ENCODE measurements at regions not wholly inside any gene's neighbourhood (a gene's known extent, or its start where the extent isn't known, plus 50 kb on each side); places are given as distances from the start of the nearest gene placed in this dataset.

- Histone ChIP-seq H4K20me1 (replicated peaks; ENCODE audit: control insufficient read depth, extremely low read depth, insufficient read depth, low read length) (no peaks in the 10 kb centered on the region), H3K9me3 (replicated peaks; ENCODE audit: control insufficient read depth, insufficient read depth, low read length) (no peaks in the 10 kb centered on the region), H3K36me3 (ENCODE audit: control insufficient read depth in 2 of 2, extremely low read depth in 1 of 2, insufficient read depth in 2 of 2, low read length in 2 of 2) (no peaks in the 10 kb centered on the region), H3K9me1 (replicated peaks; ENCODE audit: control insufficient read depth, extremely low read depth, insufficient read depth, low read length) (no peaks in the 10 kb centered on the region), H3K27me3 (ENCODE audit: control insufficient read depth in 2 of 2, insufficient read depth in 2 of 2, low read length in 2 of 2) (peaks cover 2 to 3% of the 10 kb centered on the region in 2 experiments), H3K4me1 (ENCODE audit: control insufficient read depth, extremely low read depth, insufficient read depth, low read length) (peaks cover 5% of the 10 kb centered on the region), H3K9ac (replicated peaks; ENCODE audit: extremely low read depth, insufficient read depth, low read length) (no peak overlapping the region), H3K79me2 (ENCODE audit: control insufficient read depth, insufficient read depth, low read length) (no peaks in the 10 kb centered on the region), H3K4me3 (replicated peaks in 1 of 3; ENCODE audit: insufficient read depth in 1 of 3, low read depth in 1 of 3, low read length in 3 of 3) (no peak overlapping the region), H2AFZ (ENCODE audit: low read depth, low read length) (no peak overlapping the region), H3K4me2 (ENCODE audit: insufficient read depth, low read length) (no peak overlapping the region), H3K27ac (ENCODE audit: insufficient read depth, low read depth, low read length) (no peak overlapping the region)
- ChIA-PET CTCF (no interaction called here), POLR2A (no interaction called here)
- dilution Hi-C loops (cut with MboI; ENCODE audit: extremely low pct_ligation_motif_present, low sequenced_read_pairs), result no loop called here
- no peak for FAIRE-seq
- DNase-seq (ENCODE audit: low read depth, low spot score), result no peak
- TF ChIP-seq POLR2A (IDR thresholded peaks at IDR 0.05; ENCODE audit: low read depth, low read length) (no peak), MYC (IDR thresholded peaks at IDR 0.05; ENCODE audit: low read depth, low read length) (no peak), JUN (IDR thresholded peaks at IDR 0.05; ENCODE audit: borderline replicate concordance, insufficient read depth, insufficient read length, low read depth) (no peak), FOS (IDR thresholded peaks at IDR 0.05; ENCODE audit: borderline replicate concordance, insufficient read depth, low read length) (no peak), CTCF (IDR thresholded peaks at IDR 0.05; ENCODE audit: extremely low read depth in 1 of 2, insufficient read depth in 1 of 2, low read depth in 1 of 2, low read length in 2 of 2) (no peak), GATA2 (IDR thresholded peaks at IDR 0.05; ENCODE audit: insufficient read depth, insufficient read length, low read depth, low read length) (no peak), POLR2AphosphoS5 (IDR thresholded peaks at IDR 0.05; ENCODE audit: insufficient read depth, low read depth, low read length) (no peak)
- intact Hi-C loops (cut with micrococcal nuclease), result no loop called here
- no TSS peak for BruUV-seq (replicated peaks)
Observed at GRCh38 chr4:1583051-1583785, 100.9 kb downstream of the FAM53A start.

Measured in endothelial cell of umbilical vein (primary cell).